ENCODE measurements at regions not wholly inside any gene's neighbourhood (a gene's known extent, or its start where the extent isn't known, plus 50 kb on each side); places are given as distances from the start of the nearest gene placed in this dataset.
A peak's percentile ranks its signal among the peaks of the same experiment; 100 is the strongest.
"Not testable (repeated sequence)": the region's sequence is repeated elsewhere in the genome, so short reads cannot be mapped to it uniquely, and the experiment has no call there.

DNA sequence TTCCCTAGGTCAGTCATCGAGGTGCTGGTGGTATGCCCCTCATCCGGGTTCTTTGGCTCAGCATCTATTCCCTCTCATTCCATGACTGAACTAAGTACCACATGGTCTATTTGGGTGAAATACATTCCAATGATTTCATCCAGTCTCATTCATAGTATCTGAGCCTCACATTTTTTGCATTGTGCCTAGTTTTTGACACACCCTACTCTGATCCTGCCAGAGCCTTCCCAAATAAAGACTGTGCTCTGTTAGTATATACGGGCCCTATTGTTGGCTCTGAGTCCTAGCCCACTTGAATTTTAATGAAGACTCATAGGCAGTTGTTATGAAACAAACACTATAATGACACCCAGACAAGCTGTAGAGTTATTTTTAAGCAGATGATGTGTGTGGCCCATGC lies 740.7 kb downstream of the CETN3 start:
- H3K36me3 Mint-ChIP-seq (ENCODE audit: low read depth, unreplicated experiment): no peaks in the 10 kb centered on the region
- Histone ChIP-seq H3K79me2 (ENCODE audit: insufficient read depth, low read length) (no peaks in the 10 kb centered on the region), H3K27me3 (ENCODE audit: insufficient read depth, low read length) (no peaks in the 10 kb centered on the region), H3K4me1 (ENCODE audit: insufficient read depth, low read length) (no peaks in the 10 kb centered on the region), H3K9ac (ENCODE audit: low read length) (no peak overlapping the region), H2AFZ (ENCODE audit: low read depth, low read length) (no peak overlapping the region), H3K36me3 (ENCODE audit: insufficient read depth, low read length) (no peaks in the 10 kb centered on the region), H4K20me1 (ENCODE audit: insufficient read depth, low read length) (no peaks in the 10 kb centered on the region), H3K4me3 (ENCODE audit: insufficient read depth, low read depth, low read length) (no peak overlapping the region), H3K27ac (ENCODE audit: low read depth, low read length) (no peak overlapping the region), H3K4me2 (ENCODE audit: low read length) (no peak overlapping the region), H3K9me3 (ENCODE audit: insufficient read depth, low read depth, low read length) (no peaks in the 10 kb centered on the region)
- no peaks in the 10 kb centered on the region for H3K27me3 Mint-ChIP-seq (ENCODE audit: low read depth, unreplicated experiment)
- DNase-seq (ENCODE audit: low read depth) (peak; percentile 18), FAIRE-seq (no peak)
- TF ChIP-seq, protein P1, sequence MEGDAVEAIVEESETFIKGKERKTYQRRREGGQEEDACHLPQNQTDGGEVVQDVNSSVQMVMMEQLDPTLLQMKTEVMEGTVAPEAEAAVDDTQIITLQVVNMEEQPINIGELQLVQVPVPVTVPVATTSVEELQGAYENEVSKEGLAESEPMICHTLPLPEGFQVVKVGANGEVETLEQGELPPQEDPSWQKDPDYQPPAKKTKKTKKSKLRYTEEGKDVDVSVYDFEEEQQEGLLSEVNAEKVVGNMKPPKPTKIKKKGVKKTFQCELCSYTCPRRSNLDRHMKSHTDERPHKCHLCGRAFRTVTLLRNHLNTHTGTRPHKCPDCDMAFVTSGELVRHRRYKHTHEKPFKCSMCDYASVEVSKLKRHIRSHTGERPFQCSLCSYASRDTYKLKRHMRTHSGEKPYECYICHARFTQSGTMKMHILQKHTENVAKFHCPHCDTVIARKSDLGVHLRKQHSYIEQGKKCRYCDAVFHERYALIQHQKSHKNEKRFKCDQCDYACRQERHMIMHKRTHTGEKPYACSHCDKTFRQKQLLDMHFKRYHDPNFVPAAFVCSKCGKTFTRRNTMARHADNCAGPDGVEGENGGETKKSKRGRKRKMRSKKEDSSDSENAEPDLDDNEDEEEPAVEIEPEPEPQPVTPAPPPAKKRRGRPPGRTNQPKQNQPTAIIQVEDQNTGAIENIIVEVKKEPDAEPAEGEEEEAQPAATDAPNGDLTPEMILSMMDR (IDR thresholded peaks at IDR 0.05; ENCODE audit: insufficient read depth, low read depth, low read length): no peak
- TF ChIP-seq EZH2 (IDR thresholded peaks at IDR 0.05; ENCODE audit: insufficient read depth, low read length): no peak
- H3K4me1 Mint-ChIP-seq (ENCODE audit: low read depth, unreplicated experiment): peaks cover 1% of the 10 kb centered on the region
- no peak overlapping the region for H3K4me3 Mint-ChIP-seq (ENCODE audit: unreplicated experiment)
- no peak overlapping the region for H3K27ac Mint-ChIP-seq (ENCODE audit: unreplicated experiment)
- no peaks in the 10 kb centered on the region for H3K9me3 Mint-ChIP-seq (ENCODE audit: unreplicated experiment)

DNA sequence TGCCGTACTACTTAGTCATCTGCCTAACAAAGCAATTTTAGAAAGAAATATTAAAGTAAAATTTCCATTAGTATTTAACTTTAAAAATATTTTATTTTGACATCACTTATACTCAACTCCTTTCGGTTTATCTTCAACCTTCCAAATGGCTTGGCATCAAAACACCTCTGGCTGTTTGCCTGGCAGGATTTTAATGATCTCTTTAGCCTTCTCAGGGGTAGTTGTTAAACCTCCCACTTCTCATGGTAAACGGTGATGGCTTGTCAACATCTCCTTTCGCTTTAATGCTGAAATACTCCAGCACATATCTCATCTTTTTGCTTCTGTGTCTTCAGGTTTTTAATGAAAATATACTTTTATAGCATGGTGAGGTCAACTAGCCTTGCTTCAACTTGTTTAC lies 747.1 kb downstream of the CETN3 start:
- Mint-ChIP-seq H3K9me3 (ENCODE audit: unreplicated experiment) (no peaks in the 10 kb centered on the region), H3K4me1 (ENCODE audit: low read depth, unreplicated experiment) (no peaks in the 10 kb centered on the region), H3K27me3 (ENCODE audit: low read depth, unreplicated experiment) (no peaks in the 10 kb centered on the region), H3K4me3 (ENCODE audit: unreplicated experiment) (no peak overlapping the region), H3K27ac (ENCODE audit: unreplicated experiment) (no peak overlapping the region), H3K36me3 (ENCODE audit: low read depth, unreplicated experiment) (no peaks in the 10 kb centered on the region)
- no peaks in the 10 kb centered on the region for H3K9me3 ChIP-seq (ENCODE audit: insufficient read depth, low read depth, low read length)
- no peaks in the 10 kb centered on the region for H3K79me2 ChIP-seq (ENCODE audit: insufficient read depth, low read length)
- H3K9ac ChIP-seq (ENCODE audit: low read length): no peak overlapping the region
- no peak overlapping the region for H3K4me3 ChIP-seq (ENCODE audit: insufficient read depth, low read depth, low read length)
- H3K27ac ChIP-seq (ENCODE audit: low read depth, low read length): no peak overlapping the region
- no peak overlapping the region for H2AFZ ChIP-seq (ENCODE audit: low read depth, low read length)
- DNase-seq (ENCODE audit: low read depth): no peak
- no peaks in the 10 kb centered on the region for H3K36me3 ChIP-seq (ENCODE audit: insufficient read depth, low read length)
- H4K20me1 ChIP-seq (ENCODE audit: insufficient read depth, low read length): no peaks in the 10 kb centered on the region
- TF ChIP-seq, protein P1 (IDR thresholded peaks at IDR 0.05; ENCODE audit: insufficient read depth, low read depth, low read length): no peak
- TF ChIP-seq EZH2 (IDR thresholded peaks at IDR 0.05; ENCODE audit: insufficient read depth, low read length): no peak
- no peak for FAIRE-seq
- H3K27me3 ChIP-seq (ENCODE audit: insufficient read depth, low read length): no peaks in the 10 kb centered on the region
- H3K4me1 ChIP-seq (ENCODE audit: insufficient read depth, low read length): no peaks in the 10 kb centered on the region
- H3K4me2 ChIP-seq (ENCODE audit: low read length): no peak overlapping the region

DNA sequence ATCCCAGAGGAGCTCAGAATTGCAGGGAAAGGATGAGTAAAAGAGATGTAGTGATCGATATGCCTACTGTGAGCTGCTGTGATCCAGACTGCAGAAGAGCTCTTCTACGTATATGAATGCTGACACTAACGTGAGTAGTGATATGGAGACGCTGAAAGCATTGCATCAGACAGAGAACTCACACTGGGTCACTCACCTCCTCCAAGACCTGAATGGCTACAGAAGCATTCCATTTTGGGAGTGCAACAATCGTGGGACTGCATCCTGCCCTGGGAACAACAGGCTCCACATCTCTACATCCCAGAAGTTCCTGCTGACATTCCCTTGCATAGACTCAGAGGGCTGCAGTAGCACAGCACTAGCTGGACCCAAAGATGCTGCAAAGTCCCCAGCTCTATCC lies 755.9 kb upstream of the MEF2C start:
- H3K36me3 Mint-ChIP-seq (ENCODE audit: low read depth, unreplicated experiment): no peaks in the 10 kb centered on the region
- H3K36me3 ChIP-seq (ENCODE audit: insufficient read depth, low read length): no peaks in the 10 kb centered on the region
- H3K9ac ChIP-seq (ENCODE audit: low read length): no peak overlapping the region
- no peak overlapping the region for H3K4me3 Mint-ChIP-seq (ENCODE audit: unreplicated experiment)
- no peak overlapping the region for H3K27ac ChIP-seq (ENCODE audit: low read depth, low read length)
- FAIRE-seq: no peak
- H3K4me1 Mint-ChIP-seq (ENCODE audit: low read depth, unreplicated experiment): no peaks in the 10 kb centered on the region
- H4K20me1 ChIP-seq (ENCODE audit: insufficient read depth, low read length): no peaks in the 10 kb centered on the region
- no peaks in the 10 kb centered on the region for H3K4me1 ChIP-seq (ENCODE audit: insufficient read depth, low read length)
- no peak for DNase-seq (ENCODE audit: low read depth)
- no peaks in the 10 kb centered on the region for H3K27me3 ChIP-seq (ENCODE audit: insufficient read depth, low read length)
- peaks cover 3% of the 10 kb centered on the region for H3K9me3 ChIP-seq (ENCODE audit: insufficient read depth, low read depth, low read length)
- H3K79me2 ChIP-seq (ENCODE audit: insufficient read depth, low read length): no peaks in the 10 kb centered on the region
- H3K4me3 ChIP-seq (ENCODE audit: insufficient read depth, low read depth, low read length): no peak overlapping the region
- no peak overlapping the region for H3K4me2 ChIP-seq (ENCODE audit: low read length)
- TF ChIP-seq, protein P1 (IDR thresholded peaks at IDR 0.05; ENCODE audit: insufficient read depth, low read depth, low read length): no peak
- TF ChIP-seq EZH2 (IDR thresholded peaks at IDR 0.05; ENCODE audit: insufficient read depth, low read length): no peak
- no peak overlapping the region for H2AFZ ChIP-seq (ENCODE audit: low read depth, low read length)
- H3K27me3 Mint-ChIP-seq (ENCODE audit: low read depth, unreplicated experiment): no peaks in the 10 kb centered on the region
- no peak overlapping the region for H3K27ac Mint-ChIP-seq (ENCODE audit: unreplicated experiment)
- H3K9me3 Mint-ChIP-seq (ENCODE audit: unreplicated experiment): peaks cover 19% of the 10 kb centered on the region

DNA sequence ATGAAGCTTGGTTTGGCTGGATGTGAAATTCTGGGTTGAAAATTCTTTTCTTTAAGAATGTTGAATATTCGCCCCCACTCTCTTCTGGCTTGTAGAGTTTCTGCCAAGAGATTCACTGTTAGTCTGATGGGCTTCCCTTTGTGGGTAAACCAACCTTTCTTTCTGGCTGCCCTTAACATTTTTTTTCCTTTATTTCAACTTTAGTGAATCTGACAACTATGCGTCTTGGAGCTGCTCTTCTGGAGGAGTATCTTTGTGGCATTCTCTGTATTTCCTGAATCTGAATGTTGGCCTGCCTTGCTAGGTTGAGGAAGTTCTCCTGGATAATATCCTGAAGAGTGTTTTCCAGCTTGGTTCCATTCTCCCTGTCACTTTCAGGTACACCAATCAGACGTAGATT lies 751.2 kb upstream of the MEF2C start:
- H3K36me3 Mint-ChIP-seq (ENCODE audit: low read depth, unreplicated experiment); H3K36me3 ChIP-seq (ENCODE audit: insufficient read depth, low read length); H4K20me1 ChIP-seq (ENCODE audit: insufficient read depth, low read length); H2AFZ ChIP-seq (ENCODE audit: low read depth, low read length); H3K27ac Mint-ChIP-seq (ENCODE audit: unreplicated experiment); H3K27me3 Mint-ChIP-seq (ENCODE audit: low read depth, unreplicated experiment); H3K4me1 ChIP-seq (ENCODE audit: insufficient read depth, low read length); H3K4me2 ChIP-seq (ENCODE audit: low read length); H3K4me3 Mint-ChIP-seq (ENCODE audit: unreplicated experiment); H3K27ac ChIP-seq (ENCODE audit: low read depth, low read length); H3K9me3 ChIP-seq (ENCODE audit: insufficient read depth, low read depth, low read length); H3K79me2 ChIP-seq (ENCODE audit: insufficient read depth, low read length); H3K9ac ChIP-seq (ENCODE audit: low read length); H3K4me3 ChIP-seq (ENCODE audit: insufficient read depth, low read depth, low read length); H3K27me3 ChIP-seq (ENCODE audit: insufficient read depth, low read length); FAIRE-seq; H3K4me1 Mint-ChIP-seq (ENCODE audit: low read depth, unreplicated experiment): not testable (repeated sequence)
- DNase-seq (ENCODE audit: low read depth): peak; percentile 63
- H3K9me3 Mint-ChIP-seq (ENCODE audit: unreplicated experiment): peaks cover 30% of the 10 kb centered on the region
